EH (cell line): ENCODE measurements at regions not wholly inside any gene's neighbourhood (a gene's known extent, or its start where the extent isn't known, plus 50 kb on each side); places are given as distances from the start of the nearest gene placed in this dataset.
A peak's percentile ranks its signal among the peaks of the same experiment; 100 is the strongest.

Experiments used
- DNase-seq: peaks from one replicate; pipeline ENCODE4 v3.0.0-alpha.2; 2015; ENCODE audit warnings: low read depth

DNA sequence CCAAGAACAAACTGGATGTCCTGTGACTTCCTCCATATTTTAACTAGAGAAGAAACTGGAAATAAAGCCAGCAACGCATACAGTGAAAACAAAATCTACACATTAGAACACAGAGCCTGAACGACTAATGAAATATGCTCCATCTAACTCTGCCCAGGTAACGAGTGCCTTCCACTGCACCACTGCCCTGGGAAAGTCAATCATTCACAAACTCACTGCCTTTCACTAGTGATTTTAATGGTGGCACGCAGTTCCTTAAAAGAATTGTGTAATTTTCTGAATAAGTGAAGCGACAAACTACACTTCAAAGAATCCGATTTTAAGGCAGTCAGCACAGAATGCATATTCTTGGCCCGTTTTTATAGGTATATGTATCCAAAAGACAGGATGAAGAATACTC, 416.0 kb downstream of the SHQ1 start:
- no peak for DNase-seq

- DNase-seq, result no peak
Observed at GRCh38 chr3:72429589-72430353, 418.5 kb downstream of the SHQ1 start.

- DNase-seq, result no peak
Observed at GRCh38 chr3:72428803-72429202, 419.4 kb downstream of the SHQ1 start.

GRCh38 chr3:72427624-72428023, 420.6 kb downstream of the SHQ1 start:
- DNase-seq, result no peak

- DNase-seq, result no peak
Observed at GRCh38 chr3:72426618-72427397, 421.4 kb downstream of the SHQ1 start.

DNA sequence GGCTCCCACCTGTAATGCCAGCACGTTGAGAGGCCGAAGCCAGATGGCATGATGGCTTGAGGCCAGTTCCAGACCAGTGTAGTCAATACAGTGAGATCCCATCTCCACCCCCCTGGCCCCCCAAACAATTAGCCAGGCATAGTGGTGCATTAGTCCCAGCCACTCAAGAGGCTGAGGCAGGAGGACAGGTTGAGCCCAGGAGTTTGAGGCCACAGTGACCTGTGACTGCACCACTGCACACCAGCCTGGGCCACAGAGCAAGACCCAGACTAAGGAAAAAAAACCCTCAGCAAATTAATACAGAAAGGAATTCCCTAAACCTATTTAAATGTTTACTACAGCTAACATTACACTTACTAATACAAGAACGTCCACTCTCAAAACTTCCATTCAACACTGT, 424.6 kb downstream of the SHQ1 start:
- no peak for DNase-seq

DNA sequence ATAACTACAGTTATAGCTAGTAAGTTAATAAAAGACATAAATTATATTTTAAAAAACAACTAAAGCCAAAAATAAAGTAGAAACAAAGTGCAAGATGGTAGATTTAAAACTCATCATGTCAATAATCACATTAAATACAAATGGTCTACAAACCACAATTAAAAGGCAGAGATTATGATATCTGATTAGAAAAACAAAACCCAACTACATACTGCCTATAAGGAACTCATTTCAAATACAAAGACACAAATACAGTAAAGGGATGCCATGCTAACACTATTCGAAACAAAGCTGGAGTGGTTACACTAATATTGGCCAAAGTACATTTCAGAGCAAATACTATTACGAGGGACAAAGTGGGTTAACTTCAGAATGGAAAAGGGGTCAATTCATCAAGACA, 426.5 kb downstream of the SHQ1 start:
- no peak for DNase-seq

DNA sequence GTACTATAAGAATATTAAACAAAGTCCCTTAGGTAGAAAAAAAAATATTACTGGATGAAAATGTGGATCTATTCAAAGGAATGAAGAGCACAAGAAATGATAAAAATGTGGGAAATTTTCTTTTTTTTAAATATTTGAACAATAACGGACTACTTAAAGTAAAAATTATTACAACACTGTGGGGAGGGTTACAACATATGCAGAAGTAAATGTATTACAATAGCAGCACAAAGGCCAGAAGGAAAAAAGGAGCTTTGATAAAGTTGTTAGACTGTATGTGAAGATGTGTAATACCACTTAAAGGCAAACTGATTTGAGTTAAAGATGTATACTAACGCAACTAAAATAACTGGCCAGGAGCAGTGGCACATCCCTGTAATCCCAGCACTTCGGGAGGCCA, 427.1 kb downstream of the SHQ1 start:
- no peak for DNase-seq

GRCh38 chr3:72418856-72419255, 429.4 kb downstream of the SHQ1 start:
- no peak for DNase-seq

- DNase-seq, result no peak
Observed at GRCh38 chr3:72418244-72418643, 430.0 kb downstream of the SHQ1 start.

GRCh38 chr3:72414481-72415016, 433.7 kb downstream of the SHQ1 start:
- DNase-seq, result no peak

DNA sequence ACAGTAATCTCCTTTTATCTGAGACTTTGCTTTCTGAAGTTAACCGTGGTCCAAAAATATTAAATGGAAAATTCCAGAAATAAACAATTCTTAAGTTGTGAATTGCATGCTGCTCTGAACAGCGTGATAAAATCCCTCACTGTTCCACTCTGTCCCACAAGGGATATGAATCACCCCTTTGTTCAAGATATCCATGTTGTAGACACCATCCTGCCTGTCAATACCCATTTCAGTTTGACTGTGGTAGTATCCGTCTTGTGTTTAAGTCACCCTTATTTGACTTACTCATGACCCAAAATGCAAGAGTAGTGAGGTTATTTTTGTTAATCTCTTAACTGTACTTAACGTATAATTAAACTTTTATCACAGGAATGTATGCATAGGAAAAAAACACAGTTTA, 435.0 kb downstream of the SHQ1 start:
- peak; percentile 12 for DNase-seq

- no peak for DNase-seq
Observed at GRCh38 chr3:72412340-72412956, 435.8 kb downstream of the SHQ1 start.

- no peak for DNase-seq
Observed at GRCh38 chr3:72411843-72412242, 436.4 kb downstream of the SHQ1 start.

DNA sequence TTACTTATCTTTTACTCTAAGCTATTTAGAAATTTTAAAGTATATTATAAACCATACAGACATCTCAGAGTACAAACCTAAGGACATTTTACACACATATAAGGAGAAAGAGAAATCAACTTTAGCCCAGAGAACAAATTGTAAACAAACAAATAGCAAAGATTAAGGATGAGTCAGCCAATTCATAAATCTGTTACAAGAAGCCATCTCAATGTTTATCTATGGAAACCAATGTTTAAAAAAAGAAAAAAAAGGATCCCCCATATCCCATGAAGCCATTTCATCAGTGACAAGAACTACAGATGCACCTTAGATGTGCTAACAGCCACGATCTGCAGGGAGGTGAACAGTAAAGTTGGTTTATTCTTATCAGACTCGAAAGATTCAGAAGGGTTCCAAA, 437.1 kb downstream of the SHQ1 start:
- DNase-seq, result no peak

GRCh38 chr3:72408983-72409779, 439.1 kb downstream of the SHQ1 start:
- DNase-seq, result no peak

- no peak for DNase-seq
Observed at GRCh38 chr3:72407766-72408165, 440.5 kb downstream of the SHQ1 start.

DNA sequence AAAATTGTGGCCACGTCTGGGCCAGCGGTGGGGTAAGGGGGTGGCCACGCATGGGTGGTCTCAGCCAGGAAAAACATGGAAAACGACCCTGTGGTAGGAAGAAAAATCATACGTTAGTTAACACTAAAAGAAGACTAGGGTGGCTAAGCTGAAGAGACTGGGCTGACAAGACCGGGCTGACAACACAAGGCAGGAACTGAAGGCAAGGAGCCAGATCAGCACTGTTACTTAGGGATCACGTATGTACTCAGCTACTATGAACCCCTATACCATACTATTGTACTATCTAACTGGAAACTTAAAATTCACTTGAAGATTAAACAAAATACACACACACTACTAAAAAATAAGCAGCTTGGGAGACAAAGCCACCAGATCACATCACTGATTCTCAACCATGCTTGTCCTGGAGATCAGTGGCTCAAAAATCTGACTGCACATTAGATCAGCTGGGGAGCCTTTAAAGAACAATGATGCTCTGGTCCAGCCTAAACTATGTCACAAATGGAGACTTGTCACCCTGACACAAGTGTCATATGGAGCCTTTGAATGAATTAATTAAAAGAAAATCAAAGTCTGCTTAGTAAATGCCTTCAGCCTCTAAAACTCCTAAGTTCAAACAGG, 442.2 kb downstream of the SHQ1 start:
- no peak for DNase-seq

GRCh38 chr3:72401005-72401545, 447.2 kb downstream of the SHQ1 start:
- peak; percentile 22 for DNase-seq

GRCh38 chr3:72398781-72399180, 449.5 kb downstream of the SHQ1 start:
- DNase-seq, result no peak

GRCh38 chr3:72397586-72397985, 450.7 kb downstream of the SHQ1 start:
- no peak for DNase-seq
